RWPE1 (cell line): ENCODE measurements at regions not wholly inside any gene's neighbourhood (a gene's known extent, or its start where the extent isn't known, plus 50 kb on each side); places are given as distances from the start of the nearest gene placed in this dataset.

ENCODE experiments used
- CTCF ChIA-PET: fragments of 350-600 bp; sonication (Branson Sonifier 250); formaldehyde crosslinking; extraction: SDS; loops from one replicate; lab custom pipeline; 2021; lab: Yijun Ruan, JAX
- POLR2A ChIA-PET: fragments of 400-600 bp; formaldehyde crosslinking; extraction: SDS; loops from one replicate; lab custom pipeline; 2020; ENCODE audit warnings: antibody characterized with exemption; ENCODE audit not compliant: low non-redundant PET; lab: Yijun Ruan, JAX
- DNase-seq: peaks from one replicate; pipeline ENCODE4 v3.0.0; 2012; ENCODE audit warnings: low spot score
- H3K27ac ChIP-seq: fragments of 450-650 bp; 2 replicates; pipeline ENCODE4 v1.5.1; 2017
- TF ChIP-seq, protein P1 (sequence below): fragments of 450-650 bp; conservative IDR thresholded peaks from 2 replicates; pipeline ENCODE4 v1.5.1; 2017; ENCODE audit warnings: low read depth, mild to moderate bottlenecking

DNA sequence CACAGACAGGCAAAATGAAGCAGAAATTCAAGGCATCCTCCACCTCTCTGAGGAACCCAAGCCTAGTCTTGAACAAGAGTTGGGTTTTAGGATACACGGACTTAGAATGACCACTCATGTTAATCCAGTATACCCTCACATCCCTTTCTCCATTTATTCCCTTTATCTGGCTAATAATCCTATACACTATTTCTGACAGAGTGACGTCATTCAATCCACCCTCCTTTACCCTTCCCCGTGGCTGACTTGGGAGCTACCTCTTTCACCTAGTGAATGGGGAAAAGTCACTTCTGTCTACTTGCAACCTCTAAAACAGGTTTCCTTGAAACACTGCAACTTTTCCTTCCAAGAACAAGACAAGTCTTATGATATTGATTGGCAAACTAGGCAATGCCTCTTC lies 52.8 kb upstream of the PARVA start:
- DNase-seq = no peak
- ChIA-PET CTCF (interaction anchor here (0.7 kb wide), 1 partner anchor 14 kb away, joined by 3 read pairs; no protein-coding TSS in a partner anchor), POLR2A (no interaction called here)
- TF ChIP-seq, protein P1, sequence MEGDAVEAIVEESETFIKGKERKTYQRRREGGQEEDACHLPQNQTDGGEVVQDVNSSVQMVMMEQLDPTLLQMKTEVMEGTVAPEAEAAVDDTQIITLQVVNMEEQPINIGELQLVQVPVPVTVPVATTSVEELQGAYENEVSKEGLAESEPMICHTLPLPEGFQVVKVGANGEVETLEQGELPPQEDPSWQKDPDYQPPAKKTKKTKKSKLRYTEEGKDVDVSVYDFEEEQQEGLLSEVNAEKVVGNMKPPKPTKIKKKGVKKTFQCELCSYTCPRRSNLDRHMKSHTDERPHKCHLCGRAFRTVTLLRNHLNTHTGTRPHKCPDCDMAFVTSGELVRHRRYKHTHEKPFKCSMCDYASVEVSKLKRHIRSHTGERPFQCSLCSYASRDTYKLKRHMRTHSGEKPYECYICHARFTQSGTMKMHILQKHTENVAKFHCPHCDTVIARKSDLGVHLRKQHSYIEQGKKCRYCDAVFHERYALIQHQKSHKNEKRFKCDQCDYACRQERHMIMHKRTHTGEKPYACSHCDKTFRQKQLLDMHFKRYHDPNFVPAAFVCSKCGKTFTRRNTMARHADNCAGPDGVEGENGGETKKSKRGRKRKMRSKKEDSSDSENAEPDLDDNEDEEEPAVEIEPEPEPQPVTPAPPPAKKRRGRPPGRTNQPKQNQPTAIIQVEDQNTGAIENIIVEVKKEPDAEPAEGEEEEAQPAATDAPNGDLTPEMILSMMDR = no peak
- H3K27ac ChIP-seq = no peak overlapping the region
